Raji (cell line): ENCODE measurements at regions not wholly inside any gene's neighbourhood (a gene's known extent, or its start where the extent isn't known, plus 50 kb on each side); places are given as distances from the start of the nearest gene placed in this dataset.

ENCODE experiments used
- POLR2A ChIP-seq: IDR thresholded peaks from 2 replicates; pipeline ENCODE4 v1.6.1; 2011; ENCODE audit warnings: low read depth, low read length, control low read depth; ENCODE audit not compliant: insufficient read depth

DNA sequence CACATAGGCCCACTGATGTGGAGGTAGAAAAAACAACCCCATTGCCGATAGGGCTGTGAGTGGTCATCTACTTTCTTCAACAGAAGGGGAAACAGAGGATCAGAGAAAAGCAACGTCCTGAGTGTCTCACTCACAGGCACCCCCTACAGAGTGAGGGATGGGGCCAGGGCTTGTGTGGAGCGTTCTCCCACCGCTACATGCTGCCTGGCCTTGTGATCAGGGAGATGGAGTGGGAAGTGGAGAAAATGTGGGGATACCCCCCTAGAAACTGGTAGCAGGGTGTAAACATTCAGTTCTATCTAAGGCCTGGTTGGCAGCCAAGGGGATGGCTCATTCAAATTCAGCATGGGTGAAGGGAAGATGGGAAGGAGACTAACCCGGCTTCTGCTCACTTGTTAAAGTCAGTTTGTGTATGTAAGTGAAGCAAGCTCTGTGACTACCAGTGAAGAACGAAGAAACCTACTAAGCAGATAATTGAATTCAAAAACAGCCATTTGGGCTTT lies 73.0 kb upstream of the NAV2 start:
- no peak for TF ChIP-seq POLR2A

GRCh38 chr11:19635332-19635731 lies 77.3 kb upstream of the NAV2 start:
- TF ChIP-seq POLR2A: no peak

- TF ChIP-seq POLR2A: no peak
Measured at GRCh38 chr11:19633276-19633675, 79.4 kb upstream of the NAV2 start.

GRCh38 chr11:19632499-19632834 lies 80.2 kb upstream of the NAV2 start:
- TF ChIP-seq POLR2A: no peak

GRCh38 chr11:19631712-19632498 lies 80.7 kb upstream of the NAV2 start:
- TF ChIP-seq POLR2A: no peak

DNA sequence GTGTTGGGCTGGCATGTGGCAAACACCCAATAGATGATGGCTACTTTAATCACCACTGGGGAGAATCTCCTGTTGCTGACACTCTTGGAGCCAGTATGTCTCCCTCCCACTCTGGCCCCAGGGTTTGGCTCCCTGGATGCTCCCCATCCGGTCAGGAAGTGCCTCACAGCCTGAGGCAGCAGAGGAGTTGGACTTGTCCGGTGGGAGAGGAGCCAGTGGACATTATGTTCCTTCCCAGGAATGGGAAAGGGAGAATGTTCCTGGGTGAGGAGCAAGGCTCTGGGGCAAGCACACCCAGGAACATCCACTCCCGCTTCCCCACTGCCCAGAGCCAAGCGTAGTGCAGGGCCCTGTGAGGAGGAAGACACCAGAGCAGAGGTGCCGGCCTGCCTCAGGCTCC lies 84.6 kb upstream of the NAV2 start:
- TF ChIP-seq POLR2A: no peak

- TF ChIP-seq POLR2A: no peak
Measured at GRCh38 chr11:19627566-19627965, 85.1 kb upstream of the NAV2 start.

DNA sequence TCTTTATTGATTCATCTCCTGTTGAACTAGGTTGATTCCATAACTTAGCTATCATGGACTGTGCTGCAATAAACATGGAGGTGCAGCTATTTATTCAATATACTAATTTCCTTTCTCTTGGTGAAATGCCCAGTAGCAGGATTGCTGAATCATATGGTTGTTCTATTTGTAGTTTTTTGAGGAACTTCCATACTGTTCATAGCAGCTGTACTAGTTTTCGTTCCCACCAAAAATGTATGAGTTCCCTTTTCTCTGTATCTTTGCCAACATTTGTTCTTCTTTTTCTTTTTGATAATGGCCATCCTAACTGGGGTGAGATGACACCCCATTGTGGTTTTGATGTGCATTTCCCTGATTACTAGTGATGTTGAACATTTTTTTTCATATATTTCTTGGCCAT lies 87.2 kb upstream of the NAV2 start:
- TF ChIP-seq POLR2A: no peak

DNA sequence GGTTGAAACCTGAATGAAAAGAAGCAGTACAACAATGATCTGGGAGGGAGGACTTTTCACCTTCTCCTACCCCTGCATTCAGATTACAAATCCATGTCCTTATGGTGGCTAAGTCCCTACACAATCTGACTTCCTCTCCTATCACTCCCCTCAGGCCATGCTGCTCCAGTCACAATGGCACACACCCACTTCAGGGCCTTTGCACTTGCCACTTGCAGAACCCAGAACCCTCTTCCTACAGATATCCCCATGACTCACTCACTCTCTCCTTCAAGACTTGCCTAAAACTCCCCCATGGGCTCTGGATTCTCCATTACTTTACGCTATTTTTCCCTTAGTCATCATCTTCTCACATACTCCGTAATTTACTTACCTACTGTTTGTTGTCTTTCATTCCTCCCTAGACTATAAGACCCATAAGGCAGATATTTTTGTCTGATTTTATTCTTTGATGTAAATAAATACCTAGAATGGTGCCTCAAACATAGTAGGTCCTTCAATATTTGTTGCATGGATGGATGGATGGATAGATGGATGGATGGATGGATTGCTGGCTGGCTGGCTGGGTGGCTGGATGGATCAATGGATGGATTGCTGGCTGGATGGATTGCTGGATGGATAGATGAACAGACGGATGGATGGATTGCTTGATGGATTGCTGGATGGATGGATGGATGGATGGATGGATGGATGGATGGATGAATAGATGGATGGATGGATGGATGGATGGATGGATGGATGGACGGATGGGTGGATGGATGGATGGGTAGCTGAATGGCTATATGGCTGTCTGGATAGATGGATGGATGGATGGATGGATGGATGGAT lies 94.7 kb upstream of the NAV2 start:
- TF ChIP-seq POLR2A: no peak

GRCh38 chr11:19615341-19616183 lies 97.1 kb upstream of the NAV2 start:
- TF ChIP-seq POLR2A: no peak

DNA sequence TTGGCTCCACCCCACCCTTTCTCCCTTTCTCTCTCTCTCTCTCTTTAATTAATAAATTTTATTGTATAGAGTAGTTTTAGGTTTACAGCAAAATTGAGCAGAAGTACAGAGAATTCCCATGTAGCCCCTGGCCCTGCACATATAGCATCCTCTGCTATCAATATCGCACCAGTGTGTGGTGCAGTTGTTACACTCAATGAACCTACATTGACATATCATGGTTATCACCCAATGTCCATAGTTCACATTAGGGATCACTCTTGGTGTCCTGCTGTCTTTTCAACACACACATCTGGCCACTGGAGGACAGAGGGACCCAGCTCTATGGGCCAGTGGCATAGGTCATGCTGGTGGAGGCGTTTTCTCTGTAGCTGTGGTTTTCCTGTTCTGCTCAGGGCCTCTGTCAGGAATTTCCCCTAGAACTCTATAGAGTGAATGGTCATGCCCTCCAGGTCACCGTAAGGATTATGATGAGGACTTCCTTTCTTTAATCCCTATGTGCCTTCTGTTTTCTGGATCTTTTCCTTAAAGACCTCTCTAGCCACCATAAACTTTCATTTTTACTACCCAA lies 98.2 kb upstream of the NAV2 start:
- no peak for TF ChIP-seq POLR2A

GRCh38 chr11:19607656-19608360 lies 104.8 kb upstream of the NAV2 start:
- TF ChIP-seq POLR2A: no peak

DNA sequence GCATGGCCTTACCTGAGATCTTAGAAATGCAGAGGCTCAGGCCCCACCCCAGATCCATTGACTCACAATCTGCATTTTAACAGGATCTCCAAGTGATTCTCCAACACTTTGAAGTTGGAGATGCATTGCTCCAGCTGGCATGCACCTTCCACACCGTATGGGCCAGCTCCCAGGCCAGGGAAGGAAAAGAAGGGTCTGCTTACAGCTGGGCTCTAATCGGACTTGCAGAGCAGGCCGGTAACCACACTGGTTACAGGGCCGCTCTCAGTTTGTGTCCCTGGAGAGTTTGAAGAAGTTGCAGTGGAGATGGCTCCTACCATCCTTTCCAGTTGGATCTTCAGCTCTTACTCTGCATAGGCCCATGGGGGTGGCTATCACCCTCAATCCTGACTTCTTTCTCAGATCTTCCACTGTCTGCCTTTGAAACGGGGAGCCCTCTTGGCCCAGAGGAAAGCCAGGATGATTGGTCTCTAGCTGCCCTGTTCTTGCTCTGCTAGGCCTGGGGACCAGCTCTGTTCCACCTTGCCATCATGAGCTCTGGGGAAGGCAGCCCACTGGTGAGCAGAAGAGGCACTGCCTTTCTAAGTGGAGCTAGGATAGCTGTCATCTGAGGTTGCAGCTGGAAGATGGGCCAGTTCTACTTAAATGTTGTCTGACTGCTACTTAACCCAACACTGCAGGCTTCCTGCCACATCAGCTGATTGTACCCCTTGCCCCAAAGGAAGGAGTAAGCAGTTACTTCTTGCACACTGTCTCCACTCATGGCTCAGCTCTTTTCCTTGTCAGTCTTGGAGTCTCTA lies 105.6 kb upstream of the NAV2 start:
- no peak for TF ChIP-seq POLR2A
